Heart left ventricle (tissue), 16 donors: ENCODE measurements at regions not wholly inside any gene's neighbourhood (a gene's known extent, or its start where the extent isn't known, plus 50 kb on each side); places are given as distances from the start of the nearest gene placed in this dataset.

Experiments used
- ATAC-seq, 4 donors: fragments of 200-7000 bp; cut with Tn5 transposase; one replicate each; pipeline ENCODE4 v1.9.1; 2020 to 2022; ENCODE audit warnings: moderate library complexity in 4 of 4, mild to moderate bottlenecking in 3 of 4, moderate number of reproducible peaks in 1 of 4
- DNase-seq, 5 donors: peaks; one replicate each; pipeline ENCODE4 v3.0.0-alpha.2; 2020
- H3K27ac ChIP-seq, 12 donors: fragments of 200-600 bp; sonication (generic) in 4 of 12; one replicate each; pipeline versions ENCODE4 v1.5.0 to v1.8.0; 2016 to 2022; ENCODE audit warnings: mild to moderate bottlenecking in 2 of 12
- H3K27me3 ChIP-seq, 9 donors: fragments of 200-600 bp; sonication (generic) in 2 of 9; one replicate each; pipeline versions ENCODE4 v1.5.1 to v1.8.0; 2016 to 2022; ENCODE audit warnings: mild to moderate bottlenecking in 3 of 9
- H3K36me3 ChIP-seq, 9 donors: fragments of 200-600 bp; sonication (generic) in 2 of 9; one replicate each; pipeline versions ENCODE4 v1.5.0 to v1.8.0; 2018 to 2022; ENCODE audit warnings: mild to moderate bottlenecking in 2 of 9
- H3K4me1 ChIP-seq, 12 donors: fragments of 200-600 bp; sonication (generic) in 4 of 12; one replicate each; pipeline versions ENCODE4 v1.5.0 to v1.8.0; 2016 to 2022; ENCODE audit warnings: mild to moderate bottlenecking in 3 of 12
- H3K4me3 ChIP-seq, 12 donors: fragments of 200-600 bp; sonication (generic) in 4 of 12; one replicate each; pipeline versions ENCODE4 v1.5.0 to v1.8.0; 2017 to 2022; ENCODE audit warnings: mild to moderate bottlenecking in 9 of 12, moderate library complexity in 4 of 12
- H3K9me3 ChIP-seq, 12 donors: fragments of 200-600 bp; sonication (generic) in 4 of 12; one replicate each; pipeline versions ENCODE4 v1.5.0 to v1.8.0; 2016 to 2022; ENCODE audit warnings: mild to moderate bottlenecking in 1 of 12
- POLR2A ChIP-seq, 2 donors: fragments of 450-650 bp; IDR thresholded peaks; one replicate each; pipeline ENCODE4 v1.6.1; 2017; ENCODE audit warnings: antibody characterized with exemption in 2 of 2, mild to moderate bottlenecking in 2 of 2, moderate library complexity in 2 of 2
- WGBS, 4 donors: extraction: QIAGEN DNeasy Blood & Tissue Kit in 2 of 4; methylation state at CpG; one replicate each; pipeline versions ENCODE4 v1.1.5 to v1.1.7; 2013 to 2018; 5-methylcytosine and 5-hydroxymethylcytosine counted together
- intact Hi-C, 10 donors: fragments of 100-400 bp; cut with DNase I; formaldehyde crosslinking; loops; one replicate each; pipeline versions ENCODE4 v1.11.1 to v1.14.2; 2022
- TF ChIP-seq, protein P1 (sequence below), 12 donors: fragments of 200-600 bp; sonication (generic) in 4 of 12; IDR thresholded peaks; one replicate each; pipeline versions ENCODE4 v1.5.0 to v1.8.0; 2018 to 2022; ENCODE audit warnings: antibody characterized with exemption in 12 of 12, mild to moderate bottlenecking in 5 of 12
- donor health status: ischemic (EF 13 %, LVEDD 7.1; RV severe dilation, severe dysfunction).
- donor health status: healthy with polysubstance abuse.
- donor health status: DM: no; HTN: yes; CAD: no.
- donor health status: DM: no; HTN: no; CAD: no.
- donor health status: ischemic (EF 25% LVEDD 6.9; RV normal size, moderate dysfunction).
- donor health status: ischemic (EF 25% LVEDD 5.7; RV mildly dilated, moderate dysfunction).
- donor health status: healthy.
- donor health status: DM: yes; HTN: yes; CAD: no.
- donor health status: ischemic (EF 35%, LVEDD 5.7; RV mildly dilated, moderate dysfunction).
- donor health status: nonischemic (EF 11% LVEDD 7.7; RV severe dilation, severe dysfunction).
- donor health status: DM: yes; HTN: yes; CAD: no.
- donor health status: PGD.
- donor health status: ischemic (EF 29% LVEDD 5.4; RV normal size, mild dysfunction).
- donor health status: nonischemic (EF 23%, LVEDD 6.1; RV moderate dilation, normal function).

DNA sequence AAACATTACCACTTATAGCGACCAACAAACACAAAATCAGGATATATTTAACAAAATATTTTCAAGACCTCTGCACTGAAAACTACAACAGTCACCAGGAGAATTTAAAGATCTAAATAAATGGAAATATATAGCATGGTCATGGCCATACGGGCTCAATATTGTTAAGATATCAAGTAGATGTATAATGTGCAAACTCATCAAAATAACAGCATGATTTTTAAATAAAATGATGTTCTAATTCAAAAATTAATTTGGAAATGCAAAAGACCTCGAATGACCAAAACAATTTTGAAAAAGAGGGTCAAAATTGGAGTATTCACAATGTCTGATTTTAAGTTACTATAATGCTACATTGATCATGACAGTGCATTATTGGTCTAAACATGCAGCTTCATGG lies 159.1 kb upstream of the NDN start:
- DNase-seq (no peak), ATAC-seq (no peak)
- no peaks in the 10 kb centered on the region for H3K36me3 ChIP-seq
- no peaks in the 10 kb centered on the region for H3K27me3 ChIP-seq
- H3K4me1 ChIP-seq = no peaks in the 10 kb centered on the region
- peaks cover 0 to 20% (median 5%) of the 10 kb centered on the region in 12 donors for H3K9me3 ChIP-seq
- 27 to 31% (median 28%) methylated on average over 3 of the region's 3 CpGs for WGBS, 4 donors
- H3K4me3 ChIP-seq = no peak overlapping the region
- intact Hi-C loops = no loop called here
- no peak overlapping the region for H3K27ac ChIP-seq
- TF ChIP-seq, protein P1, sequence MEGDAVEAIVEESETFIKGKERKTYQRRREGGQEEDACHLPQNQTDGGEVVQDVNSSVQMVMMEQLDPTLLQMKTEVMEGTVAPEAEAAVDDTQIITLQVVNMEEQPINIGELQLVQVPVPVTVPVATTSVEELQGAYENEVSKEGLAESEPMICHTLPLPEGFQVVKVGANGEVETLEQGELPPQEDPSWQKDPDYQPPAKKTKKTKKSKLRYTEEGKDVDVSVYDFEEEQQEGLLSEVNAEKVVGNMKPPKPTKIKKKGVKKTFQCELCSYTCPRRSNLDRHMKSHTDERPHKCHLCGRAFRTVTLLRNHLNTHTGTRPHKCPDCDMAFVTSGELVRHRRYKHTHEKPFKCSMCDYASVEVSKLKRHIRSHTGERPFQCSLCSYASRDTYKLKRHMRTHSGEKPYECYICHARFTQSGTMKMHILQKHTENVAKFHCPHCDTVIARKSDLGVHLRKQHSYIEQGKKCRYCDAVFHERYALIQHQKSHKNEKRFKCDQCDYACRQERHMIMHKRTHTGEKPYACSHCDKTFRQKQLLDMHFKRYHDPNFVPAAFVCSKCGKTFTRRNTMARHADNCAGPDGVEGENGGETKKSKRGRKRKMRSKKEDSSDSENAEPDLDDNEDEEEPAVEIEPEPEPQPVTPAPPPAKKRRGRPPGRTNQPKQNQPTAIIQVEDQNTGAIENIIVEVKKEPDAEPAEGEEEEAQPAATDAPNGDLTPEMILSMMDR (IDR thresholded peaks at IDR 0.05) = no peak
- TF ChIP-seq POLR2A (IDR thresholded peaks at IDR 0.05) = no peak

DNA sequence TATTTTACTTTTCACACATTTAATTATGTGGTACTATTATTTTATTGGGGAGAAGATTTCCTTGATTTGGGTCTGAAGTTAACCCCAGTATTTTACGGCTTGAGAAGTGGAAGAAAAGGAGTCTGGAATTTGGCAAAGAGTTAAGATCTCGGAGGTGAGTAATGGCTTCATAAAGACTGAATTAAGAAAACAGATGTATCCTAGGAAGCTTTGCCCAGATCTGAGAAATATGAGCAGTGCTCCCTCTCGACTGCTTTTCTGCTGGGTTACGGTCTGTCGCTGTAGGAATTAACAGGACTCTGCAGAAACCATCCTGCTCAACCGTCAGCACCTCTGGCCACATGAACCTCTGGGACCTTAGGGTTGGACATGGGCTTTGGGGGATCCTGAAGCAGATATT lies 163.6 kb upstream of the NDN start:
- ATAC-seq = no peak
- DNase-seq = no peak
- Histone ChIP-seq H3K27me3 (no peaks in the 10 kb centered on the region), H3K9me3 (peaks cover 0 to 11% (median under 1%) of the 10 kb centered on the region in 12 donors), H3K27ac (no peak overlapping the region), H3K36me3 (no peaks in the 10 kb centered on the region), H3K4me3 (no peak overlapping the region), H3K4me1 (no peaks in the 10 kb centered on the region)
- TF ChIP-seq, protein P1 (IDR thresholded peaks at IDR 0.05) = no peak
- TF ChIP-seq POLR2A (IDR thresholded peaks at IDR 0.05) = no peak
- WGBS, 4 donors = 65 to 73% (median 69%) methylated on average over 6 of the region's 6 CpGs
- intact Hi-C loops = loop anchor here in 1 of 10 donors (10.0 kb wide), 1 partner anchor 206 kb away; the partner anchor contains the start of gene MAGEL2

DNA sequence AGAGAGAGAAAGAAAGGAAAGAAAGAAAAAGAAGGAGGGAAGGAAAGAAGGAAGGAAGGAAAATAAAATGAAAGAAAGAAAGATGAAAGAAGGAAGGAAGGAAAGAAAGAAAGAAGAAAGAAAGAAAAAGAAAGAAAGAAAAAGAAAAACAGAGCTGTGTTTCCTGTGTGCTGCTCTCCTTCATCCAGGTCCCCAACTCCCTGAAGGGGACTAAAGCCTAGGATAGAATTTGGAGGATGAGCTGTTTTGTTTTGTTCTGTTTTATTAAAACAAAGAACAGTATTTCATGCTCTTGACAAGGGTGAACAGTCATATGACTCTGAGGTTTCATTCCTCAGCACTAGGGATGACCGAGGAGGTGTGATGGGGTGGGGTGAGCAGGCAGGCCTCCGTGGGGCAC lies 164.8 kb upstream of the NDN start:
- WGBS, 4 donors = 34 to 53% (median 43%) methylated on average over 2 of the region's 2 CpGs

DNA sequence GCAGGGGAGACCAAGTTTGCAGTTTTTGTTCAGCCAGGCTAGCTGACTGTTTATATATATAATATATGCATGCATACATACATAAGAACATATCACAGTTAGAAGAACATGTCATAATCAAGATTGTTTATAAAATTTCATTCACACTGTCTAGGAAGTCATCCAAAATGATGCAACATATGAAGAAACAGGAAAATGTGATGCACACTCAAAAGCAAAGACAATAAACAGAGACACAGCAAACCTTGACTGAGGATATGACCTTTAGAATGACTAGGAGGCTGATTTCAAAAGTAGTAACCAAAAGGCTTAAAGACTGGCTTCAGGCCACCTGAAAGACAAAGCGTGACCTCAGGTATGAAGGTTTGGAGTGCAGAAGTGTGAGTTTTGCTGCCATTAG lies 166.2 kb upstream of the NDN start:
- Histone ChIP-seq H3K9me3 (peaks cover 0 to 5% (median 0%) of the 10 kb centered on the region in 12 donors), H3K4me1 (no peaks in the 10 kb centered on the region), H3K4me3 (no peak overlapping the region), H3K27me3 (no peaks in the 10 kb centered on the region), H3K27ac (no peak overlapping the region), H3K36me3 (no peaks in the 10 kb centered on the region)
- no peak for ATAC-seq
- DNase-seq = no peak
- WGBS, 4 donors = 67 to 74% (median 68%) methylated on average over 1 of the region's 1 CpG
- intact Hi-C loops = loop anchor here in 1 of 10 donors (10.0 kb wide), 1 partner anchor 208 kb away; the partner anchor contains the start of gene MAGEL2
- no peak for TF ChIP-seq POLR2A (IDR thresholded peaks at IDR 0.05)
- TF ChIP-seq, protein P1 (IDR thresholded peaks at IDR 0.05) = no peak

More for the DNA sequence above, 164.8 kb upstream of the NDN start:
- H3K4me1 ChIP-seq = no peaks in the 10 kb centered on the region
- ATAC-seq (no peak), DNase-seq (no peak)
- H3K27me3 ChIP-seq = no peaks in the 10 kb centered on the region
- no peaks in the 10 kb centered on the region for H3K36me3 ChIP-seq
- peaks cover 0 to 5% (median 0%) of the 10 kb centered on the region in 12 donors for H3K9me3 ChIP-seq
- TF ChIP-seq POLR2A (IDR thresholded peaks at IDR 0.05) = no peak
- TF ChIP-seq, protein P1 (IDR thresholded peaks at IDR 0.05) = no peak
- no peak overlapping the region for H3K27ac ChIP-seq
- H3K4me3 ChIP-seq = no peak overlapping the region
- intact Hi-C loops = loop anchor here in 1 of 10 donors (10.0 kb wide), 1 partner anchor 207 kb away; the partner anchor contains the start of gene MAGEL2
